ENCODE measurements at regions not wholly inside any gene's neighbourhood (a gene's known extent, or its start where the extent isn't known, plus 50 kb on each side); places are given as distances from the start of the nearest gene placed in this dataset.

DNA sequence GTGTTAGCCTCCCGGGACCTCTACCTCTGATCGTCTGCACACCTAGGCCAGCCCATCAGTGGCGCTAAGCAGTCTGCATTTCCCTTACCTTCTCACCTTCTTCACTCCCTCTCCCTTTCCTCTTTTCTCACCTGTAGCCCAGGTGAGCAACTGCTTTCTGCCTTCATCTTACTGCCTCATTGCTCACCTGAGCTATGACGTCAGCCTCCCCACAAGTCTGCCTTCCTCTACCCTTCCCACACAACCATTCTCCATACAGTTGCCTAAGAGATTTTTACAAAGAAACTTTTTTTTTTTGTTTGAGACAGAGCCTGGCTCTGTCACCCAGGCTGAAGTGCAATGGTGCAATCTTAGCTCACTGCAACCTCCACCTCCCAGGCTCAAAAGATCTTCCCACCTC is 136.3 kb downstream of the BCOR start:
- no peaks in the 10 kb centered on the region for H3K27me3 ChIP-seq (ENCODE audit: control insufficient read depth, low read length)
- no peak for TF ChIP-seq EZH2phosphoT487 (IDR thresholded peaks at IDR 0.05; ENCODE audit: borderline replicate concordance, low read length)
- TF ChIP-seq, protein P1, sequence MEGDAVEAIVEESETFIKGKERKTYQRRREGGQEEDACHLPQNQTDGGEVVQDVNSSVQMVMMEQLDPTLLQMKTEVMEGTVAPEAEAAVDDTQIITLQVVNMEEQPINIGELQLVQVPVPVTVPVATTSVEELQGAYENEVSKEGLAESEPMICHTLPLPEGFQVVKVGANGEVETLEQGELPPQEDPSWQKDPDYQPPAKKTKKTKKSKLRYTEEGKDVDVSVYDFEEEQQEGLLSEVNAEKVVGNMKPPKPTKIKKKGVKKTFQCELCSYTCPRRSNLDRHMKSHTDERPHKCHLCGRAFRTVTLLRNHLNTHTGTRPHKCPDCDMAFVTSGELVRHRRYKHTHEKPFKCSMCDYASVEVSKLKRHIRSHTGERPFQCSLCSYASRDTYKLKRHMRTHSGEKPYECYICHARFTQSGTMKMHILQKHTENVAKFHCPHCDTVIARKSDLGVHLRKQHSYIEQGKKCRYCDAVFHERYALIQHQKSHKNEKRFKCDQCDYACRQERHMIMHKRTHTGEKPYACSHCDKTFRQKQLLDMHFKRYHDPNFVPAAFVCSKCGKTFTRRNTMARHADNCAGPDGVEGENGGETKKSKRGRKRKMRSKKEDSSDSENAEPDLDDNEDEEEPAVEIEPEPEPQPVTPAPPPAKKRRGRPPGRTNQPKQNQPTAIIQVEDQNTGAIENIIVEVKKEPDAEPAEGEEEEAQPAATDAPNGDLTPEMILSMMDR (IDR thresholded peaks at IDR 0.05; ENCODE audit: low read depth, low read length, poor library complexity, severe bottlenecking): no peak
- H3K4me1 ChIP-seq (ENCODE audit: control insufficient read depth, low read length): no peaks in the 10 kb centered on the region
- H3F3A ChIP-seq (ENCODE audit: control insufficient read depth, insufficient read depth): no peaks in the 10 kb centered on the region
- H3K9me2 ChIP-seq (replicated peaks; ENCODE audit: control insufficient read depth, low read length): no peaks in the 10 kb centered on the region
- H3K79me2 ChIP-seq (ENCODE audit: control insufficient read depth, low read length): no peaks in the 10 kb centered on the region
- no peak overlapping the region for H3K4me3 ChIP-seq (ENCODE audit: low read length)
- no peaks in the 10 kb centered on the region for H4K20me1 ChIP-seq (ENCODE audit: control insufficient read depth, insufficient read depth, low read depth, low read length)
- no peak overlapping the region for H3K27ac ChIP-seq (ENCODE audit: low read depth, low read length)
- H3K4me2 ChIP-seq (ENCODE audit: low read length): no peak overlapping the region
- no peaks in the 10 kb centered on the region for H3K36me3 ChIP-seq (ENCODE audit: control insufficient read depth, low read length)
- H3K9me3 ChIP-seq (ENCODE audit: control insufficient read depth, insufficient read depth, low read length): no peaks in the 10 kb centered on the region

DNA sequence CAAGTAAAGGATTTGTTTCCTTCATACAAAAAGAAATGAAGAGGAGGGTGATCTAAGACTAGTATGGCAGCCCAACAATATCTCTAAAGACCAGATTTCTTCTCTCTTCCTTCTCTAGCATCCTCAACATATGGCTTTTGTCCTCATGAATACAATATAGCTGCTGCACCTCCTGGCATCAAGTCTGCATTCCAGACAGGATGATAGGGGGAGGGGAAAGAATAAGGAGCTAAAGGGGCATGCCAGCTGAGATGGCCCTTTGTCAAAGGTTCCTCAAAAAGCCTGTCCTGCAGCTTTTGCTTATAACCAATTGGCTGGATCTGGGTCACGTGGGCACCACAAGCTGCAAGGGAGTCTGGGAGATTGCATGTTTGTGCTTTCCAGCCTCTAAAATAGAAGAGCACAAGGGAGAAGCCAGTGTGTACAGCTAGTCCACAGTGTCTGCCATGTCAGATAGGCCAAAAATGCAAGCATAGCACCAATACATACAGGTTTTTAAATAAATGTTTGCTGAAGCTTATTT is 132.6 kb downstream of the BCOR start:
- no peaks in the 10 kb centered on the region for H3K9me2 ChIP-seq (replicated peaks; ENCODE audit: control insufficient read depth, low read length)
- no peak for TF ChIP-seq EZH2phosphoT487 (IDR thresholded peaks at IDR 0.05; ENCODE audit: borderline replicate concordance, low read length)
- TF ChIP-seq, protein P1 (IDR thresholded peaks at IDR 0.05; ENCODE audit: low read depth, low read length, poor library complexity, severe bottlenecking): no peak
- H3K4me3 ChIP-seq (ENCODE audit: low read length): no peak overlapping the region
- H3K27me3 ChIP-seq (ENCODE audit: control insufficient read depth, low read length): no peaks in the 10 kb centered on the region
- H3K36me3 ChIP-seq (ENCODE audit: control insufficient read depth, low read length): no peaks in the 10 kb centered on the region
- no peak overlapping the region for H3K4me2 ChIP-seq (ENCODE audit: low read length)
- no peaks in the 10 kb centered on the region for H3K9me3 ChIP-seq (ENCODE audit: control insufficient read depth, insufficient read depth, low read length)
- no peaks in the 10 kb centered on the region for H3K79me2 ChIP-seq (ENCODE audit: control insufficient read depth, low read length)
- no peak overlapping the region for H3K27ac ChIP-seq (ENCODE audit: low read depth, low read length)
- H3K4me1 ChIP-seq (ENCODE audit: control insufficient read depth, low read length): no peaks in the 10 kb centered on the region
- no peaks in the 10 kb centered on the region for H3F3A ChIP-seq (ENCODE audit: control insufficient read depth, insufficient read depth)
- no peaks in the 10 kb centered on the region for H4K20me1 ChIP-seq (ENCODE audit: control insufficient read depth, insufficient read depth, low read depth, low read length)

DNA sequence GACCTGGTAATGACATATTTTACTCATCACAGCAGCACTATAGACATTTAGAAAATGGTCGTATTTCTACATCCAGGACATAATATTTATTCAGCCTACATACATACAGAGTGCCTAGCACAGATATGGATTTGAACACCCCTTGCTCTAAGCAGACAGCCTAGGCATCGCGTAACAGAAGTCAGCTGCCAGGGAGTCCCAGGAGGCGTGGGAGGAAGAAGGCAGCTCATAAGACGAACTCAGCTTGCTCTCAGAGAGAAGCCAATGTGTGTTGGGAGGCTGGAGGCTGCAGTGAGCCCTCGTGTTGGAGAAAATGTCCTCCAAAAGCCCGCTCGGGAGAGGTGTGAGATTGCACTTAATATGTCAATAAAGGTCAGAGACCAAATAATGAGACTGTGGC is 131.6 kb downstream of the BCOR start:
- TF ChIP-seq, protein P1 (IDR thresholded peaks at IDR 0.05; ENCODE audit: low read depth, low read length, poor library complexity, severe bottlenecking): no peak
- TF ChIP-seq EZH2phosphoT487 (IDR thresholded peaks at IDR 0.05; ENCODE audit: borderline replicate concordance, low read length): no peak
- no peaks in the 10 kb centered on the region for H3K79me2 ChIP-seq (ENCODE audit: control insufficient read depth, low read length)
- H3K4me3 ChIP-seq (ENCODE audit: low read length): no peak overlapping the region
- no peaks in the 10 kb centered on the region for H3K4me1 ChIP-seq (ENCODE audit: control insufficient read depth, low read length)
- H4K20me1 ChIP-seq (ENCODE audit: control insufficient read depth, insufficient read depth, low read depth, low read length): no peaks in the 10 kb centered on the region
- no peaks in the 10 kb centered on the region for H3F3A ChIP-seq (ENCODE audit: control insufficient read depth, insufficient read depth)
- H3K9me3 ChIP-seq (ENCODE audit: control insufficient read depth, insufficient read depth, low read length): no peaks in the 10 kb centered on the region
- H3K27me3 ChIP-seq (ENCODE audit: control insufficient read depth, low read length): no peaks in the 10 kb centered on the region
- no peak overlapping the region for H3K4me2 ChIP-seq (ENCODE audit: low read length)
- H3K9me2 ChIP-seq (replicated peaks; ENCODE audit: control insufficient read depth, low read length): no peaks in the 10 kb centered on the region
- H3K36me3 ChIP-seq (ENCODE audit: control insufficient read depth, low read length): no peaks in the 10 kb centered on the region
- no peak overlapping the region for H3K27ac ChIP-seq (ENCODE audit: low read depth, low read length)

Measured in DOHH2 (cell line).